Esophagus muscularis mucosa (tissue), 3 donors: ENCODE measurements at regions not wholly inside any gene's neighbourhood (a gene's known extent, or its start where the extent isn't known, plus 50 kb on each side); places are given as distances from the start of the nearest gene placed in this dataset.

ENCODE experiments used
- POLR2A ChIP-seq: fragments of 450-650 bp; IDR thresholded peaks from one replicate; pipeline ENCODE4 v1.6.1; 2017; ENCODE audit warnings: antibody characterized with exemption, moderate library complexity, mild to moderate bottlenecking, low read depth
- TF ChIP-seq, protein P1 (sequence below), 3 experiments: fragments of 200-600 bp in 2 of 3; fragments of 450-650 bp in 1 of 3; sonication (generic) in 2 of 3; IDR thresholded peaks; one replicate each; pipeline ENCODE4 v1.5.1; 2017 to 2019; ENCODE audit warnings: antibody characterized with exemption in 3 of 3, mild to moderate bottlenecking in 2 of 3, moderate library complexity in 1 of 3

DNA sequence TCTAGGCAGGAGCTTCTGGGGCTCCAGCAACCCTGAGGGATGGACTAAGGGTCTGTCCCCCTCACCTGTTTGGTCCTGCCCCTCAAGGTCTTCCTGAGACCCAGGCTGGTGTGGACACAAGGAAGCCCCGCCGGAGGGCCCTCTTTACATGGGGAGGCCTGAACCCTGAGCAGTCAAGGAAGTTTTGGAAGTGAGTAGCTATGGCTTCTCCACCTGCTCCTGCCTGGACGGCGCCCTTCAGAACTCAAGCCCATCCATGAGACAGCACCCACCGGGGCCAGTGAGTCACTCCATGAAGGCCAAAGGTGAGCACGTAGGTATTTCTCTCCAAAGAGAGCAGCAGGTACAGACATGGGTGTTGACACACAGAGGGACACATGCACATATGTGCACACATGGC, 98.2 kb upstream of the CTDP1 start:
- no peak for TF ChIP-seq POLR2A
- TF ChIP-seq, protein P1, sequence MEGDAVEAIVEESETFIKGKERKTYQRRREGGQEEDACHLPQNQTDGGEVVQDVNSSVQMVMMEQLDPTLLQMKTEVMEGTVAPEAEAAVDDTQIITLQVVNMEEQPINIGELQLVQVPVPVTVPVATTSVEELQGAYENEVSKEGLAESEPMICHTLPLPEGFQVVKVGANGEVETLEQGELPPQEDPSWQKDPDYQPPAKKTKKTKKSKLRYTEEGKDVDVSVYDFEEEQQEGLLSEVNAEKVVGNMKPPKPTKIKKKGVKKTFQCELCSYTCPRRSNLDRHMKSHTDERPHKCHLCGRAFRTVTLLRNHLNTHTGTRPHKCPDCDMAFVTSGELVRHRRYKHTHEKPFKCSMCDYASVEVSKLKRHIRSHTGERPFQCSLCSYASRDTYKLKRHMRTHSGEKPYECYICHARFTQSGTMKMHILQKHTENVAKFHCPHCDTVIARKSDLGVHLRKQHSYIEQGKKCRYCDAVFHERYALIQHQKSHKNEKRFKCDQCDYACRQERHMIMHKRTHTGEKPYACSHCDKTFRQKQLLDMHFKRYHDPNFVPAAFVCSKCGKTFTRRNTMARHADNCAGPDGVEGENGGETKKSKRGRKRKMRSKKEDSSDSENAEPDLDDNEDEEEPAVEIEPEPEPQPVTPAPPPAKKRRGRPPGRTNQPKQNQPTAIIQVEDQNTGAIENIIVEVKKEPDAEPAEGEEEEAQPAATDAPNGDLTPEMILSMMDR (IDR thresholded peaks at IDR 0.05), result no peak
